ENCODE measurements at regions not wholly inside any gene's neighbourhood (a gene's known extent, or its start where the extent isn't known, plus 50 kb on each side); places are given as distances from the start of the nearest gene placed in this dataset.

DNA sequence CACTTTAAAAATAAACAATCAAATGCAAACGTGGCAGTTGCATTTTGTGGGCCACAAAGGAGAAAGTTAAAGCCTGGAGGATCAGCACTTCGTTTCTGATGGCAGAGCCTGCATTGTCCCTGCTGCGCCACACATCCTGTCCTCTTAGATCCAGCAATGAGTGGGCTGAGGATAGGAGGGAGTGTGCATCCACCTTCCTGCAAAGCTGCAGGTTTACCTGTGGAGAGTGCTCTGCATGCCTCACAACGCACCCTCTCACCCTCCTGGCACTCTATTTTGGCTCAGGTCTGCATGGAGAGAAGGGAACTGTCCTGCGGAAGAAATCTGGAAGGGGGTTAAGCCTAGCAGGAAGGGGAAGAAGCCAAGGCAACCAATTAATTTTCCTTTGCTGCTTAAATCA, 212.2 kb upstream of the SLC24A2 start:
- TF ChIP-seq, protein P1, sequence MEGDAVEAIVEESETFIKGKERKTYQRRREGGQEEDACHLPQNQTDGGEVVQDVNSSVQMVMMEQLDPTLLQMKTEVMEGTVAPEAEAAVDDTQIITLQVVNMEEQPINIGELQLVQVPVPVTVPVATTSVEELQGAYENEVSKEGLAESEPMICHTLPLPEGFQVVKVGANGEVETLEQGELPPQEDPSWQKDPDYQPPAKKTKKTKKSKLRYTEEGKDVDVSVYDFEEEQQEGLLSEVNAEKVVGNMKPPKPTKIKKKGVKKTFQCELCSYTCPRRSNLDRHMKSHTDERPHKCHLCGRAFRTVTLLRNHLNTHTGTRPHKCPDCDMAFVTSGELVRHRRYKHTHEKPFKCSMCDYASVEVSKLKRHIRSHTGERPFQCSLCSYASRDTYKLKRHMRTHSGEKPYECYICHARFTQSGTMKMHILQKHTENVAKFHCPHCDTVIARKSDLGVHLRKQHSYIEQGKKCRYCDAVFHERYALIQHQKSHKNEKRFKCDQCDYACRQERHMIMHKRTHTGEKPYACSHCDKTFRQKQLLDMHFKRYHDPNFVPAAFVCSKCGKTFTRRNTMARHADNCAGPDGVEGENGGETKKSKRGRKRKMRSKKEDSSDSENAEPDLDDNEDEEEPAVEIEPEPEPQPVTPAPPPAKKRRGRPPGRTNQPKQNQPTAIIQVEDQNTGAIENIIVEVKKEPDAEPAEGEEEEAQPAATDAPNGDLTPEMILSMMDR (IDR thresholded peaks at IDR 0.05): no peak
- no peak for TF ChIP-seq EZH2 (IDR thresholded peaks at IDR 0.05; ENCODE audit: borderline replicate concordance, insufficient read depth, low read depth, low read length, poor library complexity, severe bottlenecking)

Measured in B cell (primary cell).